HG02885 (cell line): ENCODE measurements at regions not wholly inside any gene's neighbourhood (a gene's known extent, or its start where the extent isn't known, plus 50 kb on each side); places are given as distances from the start of the nearest gene placed in this dataset.

Source experiments
- ATAC-seq: cut with Tn5 transposase; IDR thresholded peaks from one replicate; pipeline ENCODE4 v1.9.1; 2021; ENCODE audit warnings: mild to moderate bottlenecking; ENCODE audit not compliant: unreplicated experiment, poor library complexity

DNA sequence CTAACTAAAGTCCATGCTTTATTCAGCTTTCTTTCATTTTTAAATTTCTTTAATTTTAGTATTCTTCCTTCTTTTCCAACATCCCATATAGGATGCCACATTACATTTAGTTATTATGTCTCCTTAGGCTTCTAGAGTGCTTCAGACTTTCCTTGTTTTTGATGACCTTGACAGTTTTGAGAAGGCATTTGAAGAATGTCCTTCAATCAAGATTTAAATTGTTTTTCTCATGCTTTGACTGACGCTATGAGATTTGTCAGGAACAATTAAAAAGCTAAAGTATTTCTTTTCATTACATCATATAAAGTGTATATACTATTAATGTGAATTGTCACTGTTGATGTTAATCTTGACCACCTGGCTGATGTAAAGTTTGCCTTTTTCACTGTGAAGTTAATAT, 173.7 kb upstream of the LYPLAL1 start:
- no peak for ATAC-seq

DNA sequence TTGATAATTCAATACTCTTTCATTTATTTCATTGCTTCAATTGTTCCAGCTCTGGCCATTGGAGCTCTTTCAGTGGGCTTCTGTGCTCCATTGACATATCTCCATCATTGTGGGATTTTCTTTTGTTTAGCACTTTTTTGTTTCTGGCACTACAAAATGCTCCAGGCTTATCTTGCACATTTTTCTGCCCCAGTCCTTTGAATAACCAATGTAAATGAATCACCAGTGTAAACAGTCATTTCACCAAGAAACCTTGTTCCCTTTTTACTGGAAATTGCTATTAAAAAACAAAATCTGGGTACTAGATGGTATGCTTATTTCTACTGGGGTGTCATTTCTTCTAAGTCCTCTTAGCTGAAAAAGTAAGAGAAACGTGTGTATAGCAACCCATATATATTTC, 173.0 kb upstream of the LYPLAL1 start:
- no peak for ATAC-seq

DNA sequence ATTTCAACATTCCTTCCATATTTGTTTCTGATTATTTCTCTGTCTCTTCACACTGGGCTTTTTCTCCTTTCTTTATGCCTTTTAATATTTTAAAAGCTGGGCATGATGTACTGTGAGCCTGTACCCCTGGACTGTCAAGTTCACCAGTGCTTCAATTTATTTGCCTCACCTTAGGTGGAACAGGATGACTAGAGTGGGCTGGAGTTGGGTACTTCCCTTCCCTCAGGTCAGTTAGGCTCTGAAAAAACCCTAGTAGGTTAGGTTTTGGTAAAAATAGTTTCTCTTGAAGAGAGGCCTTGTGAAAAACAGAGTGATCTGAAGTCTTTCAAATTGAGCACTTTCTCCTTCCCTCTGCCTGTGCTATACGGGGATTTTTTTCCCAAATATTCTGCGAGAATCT, 163.0 kb upstream of the LYPLAL1 start:
- no peak for ATAC-seq

DNA sequence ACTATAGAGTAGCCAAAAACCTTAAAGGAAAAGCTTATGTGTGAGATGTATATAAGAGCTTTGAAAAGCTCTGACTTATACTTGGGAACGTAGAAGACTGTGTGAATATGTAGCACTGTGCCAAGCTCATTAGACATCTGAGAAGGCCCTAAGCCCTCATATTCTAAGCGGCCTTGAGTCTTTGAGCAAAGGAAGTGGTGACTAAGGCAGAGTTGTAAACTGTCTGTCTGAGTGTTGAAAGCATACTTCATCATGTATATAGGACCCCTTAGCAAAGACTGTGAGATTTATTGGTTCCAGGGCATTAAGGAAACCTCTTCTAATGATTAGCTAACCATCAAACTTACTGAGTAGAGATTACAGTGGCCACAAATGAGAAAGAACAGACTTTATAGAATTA, 153.3 kb upstream of the LYPLAL1 start:
- ATAC-seq: no peak

DNA sequence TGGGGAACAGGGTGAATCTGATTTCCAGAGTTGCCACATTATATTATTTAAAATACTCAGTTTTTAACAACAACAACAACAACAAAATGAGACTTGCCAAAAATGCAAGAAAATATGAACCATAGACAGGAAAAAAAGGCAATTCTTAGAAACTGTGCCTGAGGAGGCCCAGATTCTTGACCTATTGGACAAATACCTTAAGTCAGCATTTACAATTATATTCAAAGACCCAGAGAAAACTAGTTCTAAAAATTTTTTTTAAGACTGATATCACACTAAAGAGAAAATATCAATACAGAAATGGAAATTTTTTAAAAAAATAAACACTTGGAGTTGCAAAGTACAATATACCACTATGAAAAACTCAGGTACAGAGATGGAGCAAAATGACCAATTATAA, 152.8 kb upstream of the LYPLAL1 start:
- no peak for ATAC-seq

DNA sequence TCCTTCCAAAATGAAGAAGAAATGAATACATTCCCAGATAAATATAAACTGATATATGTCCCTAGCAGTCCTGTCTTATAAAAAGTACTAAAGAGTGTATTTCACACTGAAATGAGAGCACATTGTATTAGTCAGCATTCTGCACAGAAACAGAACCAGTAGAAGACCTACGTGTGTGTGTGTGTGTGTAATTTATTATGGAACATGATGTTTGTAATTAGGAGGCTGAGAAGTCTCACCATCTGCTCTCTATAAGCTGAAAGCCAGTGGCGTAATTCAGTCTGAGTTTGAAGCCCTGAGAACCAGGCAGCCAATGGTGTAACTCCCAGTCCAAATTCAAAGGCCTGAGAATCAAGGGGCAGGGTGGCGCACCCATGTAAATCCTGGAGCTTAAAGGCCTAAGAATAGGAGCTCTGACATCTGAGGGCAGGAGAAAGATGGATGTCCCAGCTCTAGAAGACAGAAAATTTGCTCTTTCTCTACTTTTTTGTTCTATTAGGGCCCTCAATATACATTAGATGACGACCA, 146.5 kb upstream of the LYPLAL1 start:
- ATAC-seq: no peak

DNA sequence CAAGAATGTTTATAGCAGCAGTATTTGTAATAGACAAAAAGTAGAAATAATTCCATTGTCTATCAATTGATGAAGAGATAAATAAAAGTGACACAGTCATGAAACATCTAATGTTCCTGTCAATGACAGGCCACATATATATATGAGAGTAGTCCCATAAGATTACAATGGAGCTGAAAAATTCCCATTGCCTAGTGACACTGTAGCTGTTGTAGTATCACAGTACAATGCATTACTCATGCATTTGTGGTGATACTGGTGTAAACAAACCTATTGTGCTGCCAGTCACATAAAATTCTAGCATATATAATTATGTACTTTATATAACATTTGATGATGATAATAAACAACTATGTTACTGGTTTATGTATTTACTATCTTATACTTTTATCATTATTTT, 141.9 kb upstream of the LYPLAL1 start:
- no peak for ATAC-seq

DNA sequence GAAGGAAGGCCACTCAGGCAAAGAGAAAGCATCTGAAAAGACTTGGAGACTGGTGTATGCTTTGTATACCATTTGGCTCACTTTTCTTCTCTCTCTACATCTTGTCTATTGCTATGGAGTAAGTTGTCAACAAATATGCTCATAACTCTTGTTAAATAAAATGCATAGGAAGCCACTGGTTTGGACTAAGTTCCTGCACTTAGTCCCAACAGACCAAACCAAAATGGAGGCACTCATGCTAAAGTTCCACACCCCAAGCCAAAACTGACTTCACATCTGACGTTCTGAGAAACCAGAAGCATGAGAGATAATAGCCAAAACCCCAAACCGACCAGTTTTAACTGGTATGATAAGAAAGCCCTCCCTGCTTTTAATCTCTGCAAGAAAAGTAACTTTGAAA, 135.3 kb upstream of the LYPLAL1 start:
- no peak for ATAC-seq

DNA sequence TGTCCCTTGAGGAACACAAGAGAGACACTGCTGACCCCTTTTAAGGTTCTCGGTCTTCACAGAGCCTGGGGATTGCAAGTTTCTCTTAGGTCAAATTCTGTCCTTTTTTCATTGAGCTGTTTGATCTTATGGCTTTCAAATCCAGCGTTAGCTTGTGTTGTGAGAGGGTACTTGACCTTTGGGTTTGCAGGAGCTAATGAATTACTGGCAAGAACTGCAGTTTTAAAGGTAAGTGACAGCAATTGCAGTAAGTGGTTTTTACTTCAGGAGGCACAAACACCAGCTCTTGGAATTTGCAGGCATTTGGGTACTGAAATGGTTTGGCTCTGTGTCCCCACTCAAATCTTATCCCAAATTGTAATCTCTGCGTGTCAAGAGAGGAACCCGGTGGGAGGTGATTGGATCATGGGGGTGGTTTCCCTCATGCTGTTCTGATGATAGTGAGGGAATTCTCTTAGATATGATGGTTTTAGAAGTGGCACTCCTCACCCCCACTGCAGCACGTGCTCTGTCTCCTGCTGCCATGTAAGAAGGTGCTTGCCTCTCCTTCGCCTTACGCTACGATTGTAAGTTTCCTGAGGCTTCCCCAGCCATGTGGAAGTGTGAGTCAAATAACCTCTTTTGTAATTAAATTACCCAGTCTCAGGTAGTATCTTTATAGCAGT, 134.5 kb upstream of the LYPLAL1 start:
- ATAC-seq: no peak

DNA sequence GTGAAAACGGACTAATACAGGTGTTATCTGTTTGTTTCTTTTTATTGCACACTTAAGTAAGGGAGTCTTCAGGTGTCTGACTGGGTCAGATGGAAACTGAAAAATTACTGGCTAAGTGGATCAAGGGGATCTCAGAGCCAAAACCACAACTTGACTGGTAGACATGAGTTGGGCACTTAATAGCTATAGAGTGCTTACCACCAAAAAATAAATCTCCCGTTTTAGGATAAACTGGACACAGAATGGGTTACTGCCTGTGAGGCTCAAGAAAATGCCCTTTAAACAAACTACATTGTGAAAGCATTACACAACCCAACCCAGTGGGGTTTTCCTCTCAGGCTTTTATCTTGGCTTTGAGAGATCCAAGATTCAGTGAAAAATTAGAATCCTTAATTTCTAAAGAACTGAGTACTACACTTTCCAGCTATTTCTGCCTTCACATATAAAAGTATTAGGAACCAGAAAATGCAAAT, 134.0 kb upstream of the LYPLAL1 start:
- ATAC-seq: no peak

DNA sequence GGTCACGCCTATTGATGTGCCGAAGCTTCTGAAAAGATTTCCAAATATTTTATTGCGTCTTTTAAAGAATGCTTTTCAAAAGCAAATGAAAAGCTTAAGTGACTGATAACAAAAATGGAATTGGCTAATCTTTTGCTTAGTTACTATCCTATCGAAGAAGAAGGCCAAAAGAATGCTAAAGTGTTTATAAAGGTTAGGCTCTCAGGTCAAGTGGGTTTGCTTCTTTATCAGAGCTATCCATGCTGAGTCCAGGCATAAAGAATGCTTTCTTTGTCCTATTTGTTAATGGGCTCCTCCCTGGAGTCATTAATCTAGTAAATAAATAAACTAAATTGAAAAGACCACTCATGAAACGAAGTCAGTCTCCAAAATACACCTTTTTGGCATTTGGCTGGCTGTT, 133.4 kb upstream of the LYPLAL1 start:
- ATAC-seq: no peak

DNA sequence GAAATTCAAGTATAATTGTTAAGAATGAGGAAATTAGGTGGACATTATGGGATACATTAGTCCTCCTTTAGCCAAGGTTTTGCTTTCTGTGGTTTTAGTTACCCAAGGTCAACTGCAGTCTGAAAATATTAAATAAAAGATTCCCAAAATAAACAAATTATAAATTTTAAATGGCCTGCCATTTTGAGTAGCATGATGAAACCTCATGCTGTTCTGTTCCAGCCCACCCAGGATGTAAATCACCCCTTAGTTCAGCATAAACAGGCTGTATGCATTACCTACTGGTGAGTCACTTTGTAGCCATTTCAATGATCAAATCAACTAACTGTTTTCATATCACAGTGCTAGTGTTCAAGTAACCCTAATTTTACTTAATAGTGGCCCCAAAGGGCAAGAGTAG, 132.5 kb upstream of the LYPLAL1 start:
- ATAC-seq: no peak

DNA sequence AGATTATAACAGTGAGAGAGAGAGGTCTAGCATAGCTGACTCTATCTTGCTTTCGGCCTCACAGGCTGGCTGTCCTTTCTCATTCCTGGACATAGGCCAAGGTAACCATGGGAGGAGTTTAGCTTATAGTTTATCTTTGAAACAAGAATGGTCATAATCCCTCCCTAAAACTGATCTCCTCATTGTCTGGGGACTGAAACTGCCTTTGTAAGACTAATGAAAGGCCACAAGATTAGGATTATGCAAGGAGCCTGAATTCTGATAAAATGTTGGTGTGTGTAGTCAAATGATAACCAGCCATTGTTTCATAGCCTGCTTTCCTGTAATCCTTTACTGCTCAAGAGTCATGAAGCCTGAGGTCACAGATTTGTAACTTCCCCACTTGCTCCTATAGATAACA, 131.9 kb upstream of the LYPLAL1 start:
- no peak for ATAC-seq

DNA sequence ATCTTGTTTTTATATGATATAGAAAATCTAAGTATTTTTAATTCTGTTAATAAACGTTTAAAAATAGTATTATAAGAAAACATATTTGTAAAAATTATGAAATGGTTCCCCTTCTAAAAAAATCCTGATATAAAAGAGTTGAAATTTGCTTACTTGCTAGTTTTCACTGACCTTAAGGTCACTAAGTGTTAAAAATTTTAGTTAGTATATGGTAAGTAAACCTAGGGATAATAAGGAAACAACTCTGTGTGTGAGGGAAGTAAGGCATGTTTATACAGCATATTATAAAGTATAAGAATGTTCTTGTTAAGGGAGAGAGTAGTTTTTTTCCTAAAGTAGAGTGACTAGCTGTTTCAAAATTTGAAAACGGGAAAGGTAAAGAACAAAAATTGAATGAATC, 130.9 kb upstream of the LYPLAL1 start:
- ATAC-seq: no peak

DNA sequence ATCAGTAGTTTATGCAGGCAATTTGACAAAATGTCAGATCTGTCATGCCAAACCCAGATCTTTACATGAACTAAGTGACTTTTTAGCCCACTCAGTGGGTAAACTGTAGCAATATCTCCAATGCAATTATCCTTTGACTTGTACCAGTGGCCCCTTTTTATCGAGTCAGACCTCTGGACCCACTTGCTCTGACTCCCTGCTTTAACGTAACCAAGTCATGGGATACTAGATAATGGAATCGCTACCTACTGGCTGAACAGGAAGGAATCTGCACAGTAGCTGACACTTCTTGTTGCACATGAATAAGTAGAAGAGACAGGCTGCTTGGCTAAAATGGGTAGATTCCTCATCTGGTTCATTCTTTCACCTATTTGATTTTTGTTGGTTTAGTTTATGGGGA, 128.4 kb upstream of the LYPLAL1 start:
- no peak for ATAC-seq

DNA sequence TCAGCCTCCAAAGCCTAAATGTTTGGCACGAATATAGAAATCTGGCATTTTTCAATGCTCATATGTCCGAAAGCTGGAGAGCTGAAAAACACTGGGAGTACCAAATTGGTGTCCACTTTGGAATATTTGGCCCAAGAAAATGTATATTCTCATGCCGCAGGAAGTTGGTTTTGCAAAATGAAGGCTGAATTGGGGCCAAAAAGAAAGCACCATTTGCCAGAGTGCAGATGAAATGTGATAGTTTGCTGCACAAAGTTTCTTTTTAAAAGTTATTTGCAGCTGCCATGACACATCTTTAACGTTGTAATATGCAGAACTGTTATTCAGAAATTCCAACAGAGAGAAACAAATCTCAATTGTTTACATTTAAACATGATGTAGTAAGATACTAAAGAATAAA, 124.2 kb upstream of the LYPLAL1 start:
- ATAC-seq: no peak

DNA sequence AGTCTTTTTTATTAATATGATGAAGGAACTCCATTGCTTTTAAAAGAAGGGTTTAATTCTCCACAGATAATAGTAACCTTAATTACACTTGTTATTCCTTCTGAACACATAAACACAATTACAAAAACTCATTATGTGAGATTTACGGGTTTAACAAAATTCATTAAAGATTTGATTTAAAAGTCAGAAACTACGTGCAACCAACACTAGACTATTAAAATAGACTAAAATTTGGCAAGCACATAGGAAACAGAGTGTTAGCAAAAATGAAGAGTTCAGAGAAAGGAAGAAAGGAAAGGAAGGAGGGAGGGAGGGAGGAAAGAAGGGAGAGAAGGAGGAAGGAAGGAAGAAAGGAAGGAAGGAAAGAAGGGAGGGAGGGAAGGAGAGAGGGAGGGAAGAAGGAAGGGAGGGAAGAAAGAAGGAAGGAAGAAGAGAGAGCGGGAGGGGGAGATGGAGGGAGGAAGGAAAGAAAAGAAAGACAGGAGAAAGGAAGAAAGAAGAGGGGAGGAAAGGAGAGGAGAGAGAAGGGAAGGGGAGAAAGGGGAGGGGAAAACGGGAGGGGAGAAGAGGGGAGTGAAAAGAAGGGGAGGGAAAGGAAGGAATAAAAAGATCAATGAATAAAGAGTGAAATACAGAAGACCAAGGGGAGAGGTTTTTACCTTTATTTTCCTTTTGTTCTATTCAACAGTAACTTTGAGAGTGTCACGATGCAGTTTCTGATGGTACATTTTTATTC, 123.4 kb upstream of the LYPLAL1 start:
- ATAC-seq: no peak

DNA sequence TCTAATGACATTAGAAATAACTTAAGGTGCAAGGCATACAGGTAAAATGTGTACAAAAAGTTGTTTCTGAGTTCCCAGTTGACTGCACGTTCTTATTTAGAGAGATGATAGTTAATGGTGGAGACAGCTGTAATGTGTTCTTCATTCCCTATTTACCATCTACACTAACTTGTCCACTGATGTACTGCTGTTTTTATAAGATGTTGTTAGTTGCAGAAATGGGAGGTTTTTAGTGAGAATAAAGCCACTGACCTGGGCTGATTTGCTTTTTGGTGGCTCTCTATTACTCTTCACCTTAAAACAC, 122.9 kb upstream of the LYPLAL1 start:
- no peak for ATAC-seq

DNA sequence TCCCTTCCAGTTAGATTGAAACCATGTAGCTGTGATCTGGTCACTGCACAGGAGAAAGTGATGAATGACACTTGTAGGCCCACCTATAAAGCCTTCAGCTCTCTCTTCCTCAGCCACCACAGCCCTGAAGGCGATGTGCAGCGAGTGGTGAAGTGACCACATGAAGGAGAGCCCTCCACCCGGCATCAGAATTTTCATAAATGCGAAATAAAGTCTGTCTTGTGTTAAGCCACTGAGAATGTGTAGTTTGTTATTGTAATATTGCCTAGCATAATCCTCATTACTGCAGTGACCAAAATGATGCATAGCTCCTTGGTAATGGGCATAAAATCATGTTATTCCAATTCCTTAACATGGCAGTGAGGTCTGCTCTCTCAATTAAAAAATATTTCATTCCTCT, 122.1 kb upstream of the LYPLAL1 start:
- no peak for ATAC-seq

DNA sequence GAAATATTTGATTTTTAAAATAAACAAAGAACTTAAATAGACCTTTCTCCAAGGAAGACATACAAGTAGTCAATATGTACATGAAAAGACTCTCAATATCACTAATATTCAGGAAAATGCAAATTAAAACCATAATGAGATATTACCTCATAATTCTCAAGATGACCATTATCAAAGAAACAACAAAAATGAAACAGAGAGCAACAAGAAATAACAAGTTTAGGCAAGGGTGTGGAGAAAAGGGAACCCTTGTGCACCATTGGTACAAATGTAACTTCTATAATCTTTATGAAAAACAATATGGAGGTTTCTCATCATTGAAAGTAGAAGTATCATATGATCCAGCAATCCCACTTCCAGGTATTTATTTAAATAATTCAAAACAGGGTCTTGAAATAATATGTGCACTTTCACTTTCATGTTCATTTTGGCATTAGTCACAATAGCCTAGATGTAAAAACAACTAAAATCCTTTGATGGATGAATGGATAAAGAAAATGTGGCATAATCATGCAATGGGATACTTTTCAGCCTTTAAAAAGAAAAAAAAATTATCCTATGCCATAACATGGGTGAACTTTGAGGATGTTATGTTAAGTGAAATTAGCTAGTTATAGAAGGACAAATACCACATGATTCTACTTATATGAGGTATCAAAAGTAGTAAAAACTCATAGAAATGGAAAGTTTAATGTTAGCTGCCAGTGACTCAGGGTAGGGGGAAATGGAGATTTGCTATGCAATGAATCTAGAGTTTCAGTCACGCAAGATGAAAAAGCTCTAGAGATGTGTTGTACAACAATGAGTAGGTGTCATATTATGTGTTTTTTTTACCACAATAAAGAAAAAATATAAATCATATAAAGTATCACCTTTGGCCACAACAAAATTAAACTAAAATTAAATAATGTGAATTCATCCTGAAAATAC, 114.5 kb upstream of the LYPLAL1 start:
- no peak for ATAC-seq

DNA sequence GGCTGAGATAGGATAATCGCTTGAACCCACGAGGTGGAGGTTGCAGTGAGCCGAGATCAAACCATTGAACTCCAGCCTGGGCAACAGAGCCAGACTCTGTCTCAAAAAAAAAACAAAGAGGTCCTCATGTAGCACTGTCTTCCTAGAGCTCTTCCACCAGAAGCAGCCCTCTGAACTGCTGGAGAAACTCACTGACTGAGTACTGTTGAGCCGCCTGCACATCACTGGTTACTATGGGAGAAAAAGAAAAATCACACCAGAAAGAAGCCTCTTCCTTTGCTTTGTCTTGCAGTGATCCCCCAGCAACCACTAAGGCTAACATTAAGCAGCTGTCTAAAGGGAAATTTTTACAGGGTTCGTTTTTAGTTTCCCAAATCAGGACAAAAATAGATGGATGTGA, 112.9 kb upstream of the LYPLAL1 start:
- no peak for ATAC-seq
